ENCODE measurements at regions not wholly inside any gene's neighbourhood (a gene's known extent, or its start where the extent isn't known, plus 50 kb on each side); places are given as distances from the start of the nearest gene placed in this dataset.

DNA sequence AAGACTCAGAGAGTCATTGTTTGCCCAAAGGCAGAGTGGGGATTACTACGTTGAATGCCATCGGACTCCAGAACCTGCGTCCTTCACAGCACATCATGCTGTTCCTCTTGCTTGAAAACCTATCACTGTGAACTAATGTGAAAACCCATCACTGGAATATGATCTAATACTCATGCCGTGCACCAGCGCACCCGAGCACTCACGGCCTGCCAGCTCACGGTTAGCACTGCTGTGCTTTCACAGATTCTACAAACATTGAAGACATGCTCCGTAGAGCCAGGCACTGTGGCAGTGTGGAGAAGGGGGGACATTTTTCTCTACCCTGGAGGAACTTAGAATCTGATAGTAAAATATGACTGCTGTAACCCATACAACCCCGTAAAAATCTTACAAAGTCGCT, 350.4 kb downstream of the C16orf95 start:
- DNase-seq (ENCODE audit: low read depth) = no peak
- TF ChIP-seq, protein P1, sequence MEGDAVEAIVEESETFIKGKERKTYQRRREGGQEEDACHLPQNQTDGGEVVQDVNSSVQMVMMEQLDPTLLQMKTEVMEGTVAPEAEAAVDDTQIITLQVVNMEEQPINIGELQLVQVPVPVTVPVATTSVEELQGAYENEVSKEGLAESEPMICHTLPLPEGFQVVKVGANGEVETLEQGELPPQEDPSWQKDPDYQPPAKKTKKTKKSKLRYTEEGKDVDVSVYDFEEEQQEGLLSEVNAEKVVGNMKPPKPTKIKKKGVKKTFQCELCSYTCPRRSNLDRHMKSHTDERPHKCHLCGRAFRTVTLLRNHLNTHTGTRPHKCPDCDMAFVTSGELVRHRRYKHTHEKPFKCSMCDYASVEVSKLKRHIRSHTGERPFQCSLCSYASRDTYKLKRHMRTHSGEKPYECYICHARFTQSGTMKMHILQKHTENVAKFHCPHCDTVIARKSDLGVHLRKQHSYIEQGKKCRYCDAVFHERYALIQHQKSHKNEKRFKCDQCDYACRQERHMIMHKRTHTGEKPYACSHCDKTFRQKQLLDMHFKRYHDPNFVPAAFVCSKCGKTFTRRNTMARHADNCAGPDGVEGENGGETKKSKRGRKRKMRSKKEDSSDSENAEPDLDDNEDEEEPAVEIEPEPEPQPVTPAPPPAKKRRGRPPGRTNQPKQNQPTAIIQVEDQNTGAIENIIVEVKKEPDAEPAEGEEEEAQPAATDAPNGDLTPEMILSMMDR (conservative IDR thresholded peaks at IDR 0.05; ENCODE audit: low read depth, low read length) = no peak
- no peak overlapping the region for H3K4me3 ChIP-seq (ENCODE audit: low read length)

DNA sequence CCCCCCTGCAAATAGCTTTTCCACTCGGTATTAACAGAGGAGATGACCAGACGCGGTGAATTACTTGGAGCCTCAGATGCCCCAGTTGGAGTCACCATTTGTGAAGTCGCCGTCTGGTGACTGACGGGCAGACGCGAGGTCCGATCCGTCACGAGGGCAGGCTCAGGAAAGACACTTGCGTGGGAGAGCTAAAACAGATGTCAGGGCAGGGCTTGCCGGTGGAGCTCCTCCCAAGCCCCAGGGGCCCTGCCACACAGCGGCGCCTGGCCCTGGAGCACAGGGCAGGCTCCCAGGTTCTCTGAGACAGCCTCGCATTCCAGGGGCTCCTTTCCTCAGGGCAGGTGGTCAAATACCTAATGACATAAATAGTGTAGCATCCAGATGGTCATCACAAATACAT, 348.3 kb downstream of the C16orf95 start:
- no peak for DNase-seq (ENCODE audit: low read depth)
- no peak overlapping the region for H3K4me3 ChIP-seq (ENCODE audit: low read length)
- TF ChIP-seq, protein P1 (conservative IDR thresholded peaks at IDR 0.05; ENCODE audit: low read depth, low read length) = no peak

DNA sequence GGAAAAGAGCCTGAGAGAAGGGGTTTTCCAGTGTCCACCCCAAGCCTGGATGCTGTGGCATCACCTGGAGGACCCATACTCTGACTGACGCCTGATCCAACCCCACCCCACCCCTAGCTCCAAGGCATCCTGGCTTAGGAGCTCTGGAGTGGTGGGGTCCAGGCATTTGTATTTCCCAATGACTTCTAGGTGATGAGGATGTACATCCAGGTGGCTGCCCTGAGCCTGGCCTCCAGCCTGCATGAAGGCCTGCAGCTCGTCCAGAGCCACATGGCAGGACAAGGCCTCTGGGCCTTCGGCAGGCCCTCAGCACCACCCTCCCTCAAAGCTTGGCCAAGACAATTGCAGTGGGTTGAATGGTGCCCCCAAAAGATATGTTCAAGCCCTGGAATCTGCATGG, 347.5 kb downstream of the C16orf95 start:
- TF ChIP-seq, protein P1 (conservative IDR thresholded peaks at IDR 0.05; ENCODE audit: low read depth, low read length) = no peak
- H3K4me3 ChIP-seq (ENCODE audit: low read length) = no peak overlapping the region
- no peak for DNase-seq (ENCODE audit: low read depth)

DNA sequence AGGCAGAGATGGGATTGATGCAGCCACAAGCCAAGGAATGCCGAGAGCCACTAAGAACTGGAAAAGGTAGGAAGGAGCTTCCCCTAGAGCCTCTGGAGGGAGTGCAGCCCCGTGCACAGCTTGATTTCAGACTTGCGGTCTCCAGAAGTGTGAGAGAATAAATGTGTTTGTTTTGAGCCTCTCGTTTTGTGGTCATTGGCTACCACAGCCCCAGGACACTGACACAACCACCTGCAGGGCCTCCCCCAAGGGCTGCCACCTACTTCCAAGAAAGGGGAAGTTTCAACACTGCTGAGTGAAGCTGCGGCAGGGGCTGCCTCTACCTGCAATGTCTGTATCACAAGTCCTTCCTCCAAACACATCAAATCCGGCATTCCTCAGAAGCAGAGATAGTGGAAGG, 346.9 kb downstream of the C16orf95 start:
- TF ChIP-seq, protein P1 (conservative IDR thresholded peaks at IDR 0.05; ENCODE audit: low read depth, low read length) = no peak
- H3K4me3 ChIP-seq (ENCODE audit: low read length) = no peak overlapping the region
- DNase-seq (ENCODE audit: low read depth) = no peak

DNA sequence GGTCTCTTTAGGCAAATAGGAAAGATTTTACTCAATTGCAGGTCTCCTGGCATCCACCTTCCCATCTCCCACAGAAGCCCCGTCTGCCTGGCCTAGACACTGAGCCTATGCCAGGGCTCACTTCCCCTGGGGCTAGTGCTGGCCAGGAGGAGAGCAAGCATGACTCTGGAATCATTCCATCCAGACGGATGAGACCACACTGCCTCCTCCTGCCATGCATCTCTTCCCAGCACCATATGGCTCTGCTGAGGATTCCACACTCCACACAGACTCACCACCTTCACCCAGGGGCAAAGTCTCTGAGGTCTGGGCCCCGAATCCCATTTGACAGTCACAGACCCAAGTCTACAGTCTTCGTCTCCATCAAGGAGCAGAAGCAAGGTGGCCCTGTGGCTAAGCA, 346.5 kb downstream of the C16orf95 start:
- DNase-seq (ENCODE audit: low read depth) = no peak
- no peak overlapping the region for H3K4me3 ChIP-seq (ENCODE audit: low read length)
- TF ChIP-seq, protein P1 (conservative IDR thresholded peaks at IDR 0.05; ENCODE audit: low read depth, low read length) = no peak

DNA sequence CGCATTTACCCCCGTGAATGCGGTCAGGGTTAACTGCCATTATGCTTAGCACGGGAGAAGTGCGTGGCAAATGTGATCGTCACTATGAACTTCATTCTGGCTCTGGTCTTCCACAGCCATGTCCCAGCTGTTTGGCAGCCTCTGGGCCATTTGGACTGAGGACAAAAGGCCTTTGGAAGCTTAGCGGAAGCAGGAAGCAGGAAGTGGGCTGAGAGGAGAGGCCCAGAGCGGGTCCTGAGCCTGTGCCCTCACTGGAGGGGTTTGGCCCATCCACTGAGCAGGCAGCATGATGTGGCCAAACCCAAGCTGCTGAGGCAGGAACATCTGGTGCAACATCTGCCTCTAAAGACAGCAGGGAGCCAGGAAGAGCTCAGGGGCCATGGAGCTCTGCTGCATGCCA, 345.9 kb downstream of the C16orf95 start:
- no peak for DNase-seq (ENCODE audit: low read depth)
- H3K4me3 ChIP-seq (ENCODE audit: low read length) = no peak overlapping the region
- TF ChIP-seq, protein P1 (conservative IDR thresholded peaks at IDR 0.05; ENCODE audit: low read depth, low read length) = no peak

DNA sequence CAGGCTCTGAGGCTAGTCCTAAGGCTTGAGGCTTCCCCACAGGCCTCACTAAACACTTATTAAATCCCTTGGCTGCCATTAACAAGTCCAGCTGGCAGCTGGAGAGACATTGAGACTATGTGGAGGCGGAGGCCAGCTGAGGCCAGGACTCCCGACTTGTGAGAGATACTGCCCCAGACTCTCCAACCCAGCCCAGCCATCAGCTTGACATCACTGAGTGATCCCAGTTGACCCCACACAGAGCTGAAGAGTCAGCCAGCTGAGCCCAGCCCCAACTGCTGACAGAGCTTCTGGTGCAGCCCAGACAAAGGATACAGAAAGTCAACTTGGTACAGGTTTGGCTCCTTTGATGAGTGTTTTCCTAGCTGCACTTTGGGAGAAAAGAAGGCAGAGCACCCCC, 343.1 kb downstream of the C16orf95 start:
- H3K4me3 ChIP-seq (ENCODE audit: low read length) = no peak overlapping the region
- DNase-seq (ENCODE audit: low read depth) = no peak
- TF ChIP-seq, protein P1 (conservative IDR thresholded peaks at IDR 0.05; ENCODE audit: low read depth, low read length) = no peak
